Fibroblast of lung (primary cell): ENCODE measurements at regions not wholly inside any gene's neighbourhood (a gene's known extent, or its start where the extent isn't known, plus 50 kb on each side); places are given as distances from the start of the nearest gene placed in this dataset.
"Not testable (repeated sequence)": the region's sequence is repeated elsewhere in the genome, so short reads cannot be mapped to it uniquely, and the experiment has no call there.

Source experiments
- DNase-seq, 2 donors: peaks; one replicate each; pipeline versions ENCODE4 v3.0.0 to v3.0.0-alpha.2; 2010; ENCODE audit warnings: low read depth in 2 of 2
- H2AFZ ChIP-seq: 2 replicates; pipeline ENCODE4 v1.5.1; 2012; ENCODE audit warnings: low read length, control low read depth, inconsistent platforms
- H3K27ac ChIP-seq: 2 replicates; pipeline ENCODE4 v1.5.1; 2011; ENCODE audit warnings: low read length, control low read depth; ENCODE audit not compliant: insufficient read depth
- H3K27me3 ChIP-seq: 2 replicates; pipeline ENCODE4 v1.5.1; 2011; ENCODE audit warnings: mild to moderate bottlenecking, low read length; ENCODE audit not compliant: control insufficient read depth, insufficient read depth
- H3K36me3 ChIP-seq: 2 replicates; pipeline ENCODE4 v1.5.1; 2011; ENCODE audit warnings: low read length; ENCODE audit not compliant: control insufficient read depth, insufficient read depth
- H3K4me1 ChIP-seq: 2 replicates; pipeline ENCODE4 v1.5.1; 2011; ENCODE audit warnings: low read length; ENCODE audit not compliant: control insufficient read depth, insufficient read depth; ENCODE audit errors: extremely low read depth
- H3K4me2 ChIP-seq: 2 replicates; pipeline ENCODE4 v1.5.1; 2011; ENCODE audit warnings: low read length, control low read depth; ENCODE audit not compliant: insufficient read depth; ENCODE audit errors: extremely low read depth
- H3K4me3 ChIP-seq, 4 experiments: fragments of 200-600 bp in 1 of 4; sonication (generic) in 1 of 4; replicated peaks in 1 of 4; 2 replicates each; pipeline ENCODE4 v1.5.1; 2011 to 2016; ENCODE audit warnings: low read length in 4 of 4, low read depth in 3 of 4, mild to moderate bottlenecking in 3 of 4, control low read depth in 2 of 4, inconsistent platforms in 1 of 4, mixed read lengths in 1 of 4; ENCODE audit not compliant: insufficient read depth in 1 of 4; ENCODE audit errors: control extremely low read depth in 1 of 4
- H3K79me2 ChIP-seq: 2 replicates; pipeline ENCODE4 v1.5.1; 2012; ENCODE audit warnings: mild to moderate bottlenecking, low read length, inconsistent platforms; ENCODE audit not compliant: control insufficient read depth, insufficient read depth
- H3K9ac ChIP-seq: 2 replicates; pipeline ENCODE4 v1.5.1; 2011; ENCODE audit warnings: mild to moderate bottlenecking, low read length, control low read depth; ENCODE audit not compliant: insufficient read depth
- H3K9me3 ChIP-seq: 2 replicates; pipeline ENCODE4 v1.5.1; 2012; ENCODE audit warnings: low read depth, low read length; ENCODE audit not compliant: control insufficient read depth, insufficient read depth
- H4K20me1 ChIP-seq: 2 replicates; pipeline ENCODE4 v1.5.1; 2011; ENCODE audit warnings: low read length; ENCODE audit not compliant: control insufficient read depth, insufficient read depth; ENCODE audit errors: extremely low read depth
- EZH2 ChIP-seq: IDR thresholded peaks from 2 replicates; pipeline ENCODE4 v1.5.1; 2012; ENCODE audit warnings: low read length, control low read depth, mild to moderate bottlenecking; ENCODE audit errors: missing control alignments
- TF ChIP-seq, protein P1 (sequence below), 2 donors: IDR thresholded peaks in 1 of 2; conservative IDR thresholded peaks in 1 of 2; 1 replicate in 1 of 2; 2 replicates in 1 of 2; pipeline ENCODE4 v1.5.1; 2011 to 2012; ENCODE audit warnings: low read length in 2 of 2, control low read depth in 1 of 2, inconsistent platforms in 1 of 2, low read depth in 1 of 2, mild to moderate bottlenecking in 1 of 2

DNA sequence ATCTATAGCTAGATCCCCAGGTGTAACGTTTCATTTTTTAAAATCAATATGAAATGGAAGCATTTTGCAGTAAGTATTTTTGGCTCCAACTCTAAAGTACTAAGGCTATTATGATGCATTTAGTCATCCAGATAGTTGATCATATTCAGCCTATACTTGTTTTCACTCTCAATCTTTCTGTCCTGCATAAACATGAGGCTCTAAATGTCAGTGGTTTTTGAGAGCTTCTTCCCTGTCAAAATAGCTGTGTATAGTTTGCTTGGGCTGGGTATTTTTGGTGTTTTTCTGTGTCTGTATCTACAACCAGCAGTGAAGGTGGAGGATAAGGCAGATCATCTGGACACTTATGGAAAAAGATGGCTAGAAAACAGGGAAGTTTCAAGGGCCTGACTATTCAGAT, 128.0 kb downstream of the LRRN1 start:
- H3K27me3 ChIP-seq: no peaks in the 10 kb centered on the region
- no peak overlapping the region for H3K27ac ChIP-seq
- H3K36me3 ChIP-seq: no peaks in the 10 kb centered on the region
- H3K4me2 ChIP-seq: no peak overlapping the region
- no peaks in the 10 kb centered on the region for H4K20me1 ChIP-seq
- no peak overlapping the region for H3K9ac ChIP-seq
- TF ChIP-seq, protein P1, sequence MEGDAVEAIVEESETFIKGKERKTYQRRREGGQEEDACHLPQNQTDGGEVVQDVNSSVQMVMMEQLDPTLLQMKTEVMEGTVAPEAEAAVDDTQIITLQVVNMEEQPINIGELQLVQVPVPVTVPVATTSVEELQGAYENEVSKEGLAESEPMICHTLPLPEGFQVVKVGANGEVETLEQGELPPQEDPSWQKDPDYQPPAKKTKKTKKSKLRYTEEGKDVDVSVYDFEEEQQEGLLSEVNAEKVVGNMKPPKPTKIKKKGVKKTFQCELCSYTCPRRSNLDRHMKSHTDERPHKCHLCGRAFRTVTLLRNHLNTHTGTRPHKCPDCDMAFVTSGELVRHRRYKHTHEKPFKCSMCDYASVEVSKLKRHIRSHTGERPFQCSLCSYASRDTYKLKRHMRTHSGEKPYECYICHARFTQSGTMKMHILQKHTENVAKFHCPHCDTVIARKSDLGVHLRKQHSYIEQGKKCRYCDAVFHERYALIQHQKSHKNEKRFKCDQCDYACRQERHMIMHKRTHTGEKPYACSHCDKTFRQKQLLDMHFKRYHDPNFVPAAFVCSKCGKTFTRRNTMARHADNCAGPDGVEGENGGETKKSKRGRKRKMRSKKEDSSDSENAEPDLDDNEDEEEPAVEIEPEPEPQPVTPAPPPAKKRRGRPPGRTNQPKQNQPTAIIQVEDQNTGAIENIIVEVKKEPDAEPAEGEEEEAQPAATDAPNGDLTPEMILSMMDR (conservative IDR thresholded peaks at IDR 0.05 in 1 of 2, IDR thresholded peaks at IDR 0.05 in 1 of 2; ENCODE audit: low read depth in 1 of 2, low read length in 2 of 2): no peak
- no peak for TF ChIP-seq EZH2
- no peaks in the 10 kb centered on the region for H3K9me3 ChIP-seq
- H3K79me2 ChIP-seq: no peaks in the 10 kb centered on the region
- no peaks in the 10 kb centered on the region for H3K4me1 ChIP-seq
- DNase-seq: no peak
- no peak overlapping the region for H2AFZ ChIP-seq
- H3K4me3 ChIP-seq: no peak overlapping the region

DNA sequence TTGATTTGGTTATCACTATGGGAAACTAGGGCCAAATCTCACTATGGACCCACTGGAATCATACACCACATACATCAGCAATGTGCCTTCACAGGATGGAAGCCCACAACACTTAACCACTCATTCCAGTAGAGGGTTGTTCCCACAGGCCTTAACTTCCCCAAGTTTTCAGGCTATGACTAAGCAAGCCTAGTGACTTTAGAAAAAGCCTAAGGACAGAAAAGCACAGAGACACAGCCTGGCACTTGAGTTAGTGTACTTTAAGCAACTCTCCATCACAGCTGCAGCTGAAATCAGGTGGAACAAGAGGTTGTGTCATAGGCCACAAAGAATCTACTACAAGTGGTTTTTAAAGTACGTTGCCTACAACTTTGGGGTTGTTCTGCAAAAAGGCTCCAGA, 128.7 kb downstream of the LRRN1 start:
- TF ChIP-seq, protein P1 (conservative IDR thresholded peaks at IDR 0.05 in 1 of 2, IDR thresholded peaks at IDR 0.05 in 1 of 2; ENCODE audit: low read depth in 1 of 2, low read length in 2 of 2): no peak
- TF ChIP-seq EZH2: no peak
- no peak overlapping the region for H3K9ac ChIP-seq
- H3K4me2 ChIP-seq: no peak overlapping the region
- H4K20me1 ChIP-seq: no peaks in the 10 kb centered on the region
- no peak overlapping the region for H3K27ac ChIP-seq
- no peak for DNase-seq
- H3K9me3 ChIP-seq: no peaks in the 10 kb centered on the region
- H3K27me3 ChIP-seq: no peaks in the 10 kb centered on the region
- H3K79me2 ChIP-seq: no peaks in the 10 kb centered on the region
- no peaks in the 10 kb centered on the region for H3K36me3 ChIP-seq
- no peak overlapping the region for H3K4me3 ChIP-seq
- no peaks in the 10 kb centered on the region for H3K4me1 ChIP-seq
- H2AFZ ChIP-seq: no peak overlapping the region

DNA sequence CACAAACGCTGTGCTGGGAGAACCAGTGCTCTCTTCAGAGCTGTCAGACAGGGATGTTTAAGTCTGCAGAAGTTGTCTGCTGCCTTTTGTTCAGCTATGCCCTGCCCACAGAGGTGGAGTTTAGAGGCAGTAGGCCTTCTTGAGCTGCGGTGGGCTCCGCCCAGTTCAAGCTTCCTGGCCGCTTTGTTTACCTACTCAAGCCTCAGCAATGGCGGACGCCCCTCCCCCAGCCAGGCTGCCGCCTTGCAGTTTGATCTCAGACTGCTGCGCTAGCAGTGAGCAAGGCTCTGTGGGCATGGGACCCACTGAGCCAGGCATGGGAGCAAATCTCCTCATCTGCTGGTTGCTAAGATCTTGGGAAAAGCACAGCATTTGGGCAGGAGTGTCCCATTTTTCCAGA, 142.1 kb downstream of the LRRN1 start:
- H3K79me2 ChIP-seq, H3K27ac ChIP-seq, H3K9me3 ChIP-seq, H3K9ac ChIP-seq, DNase-seq, H3K4me1 ChIP-seq, H3K27me3 ChIP-seq, H3K4me3 ChIP-seq, H3K4me2 ChIP-seq, H2AFZ ChIP-seq, H3K36me3 ChIP-seq, H4K20me1 ChIP-seq: not testable (repeated sequence)

DNA sequence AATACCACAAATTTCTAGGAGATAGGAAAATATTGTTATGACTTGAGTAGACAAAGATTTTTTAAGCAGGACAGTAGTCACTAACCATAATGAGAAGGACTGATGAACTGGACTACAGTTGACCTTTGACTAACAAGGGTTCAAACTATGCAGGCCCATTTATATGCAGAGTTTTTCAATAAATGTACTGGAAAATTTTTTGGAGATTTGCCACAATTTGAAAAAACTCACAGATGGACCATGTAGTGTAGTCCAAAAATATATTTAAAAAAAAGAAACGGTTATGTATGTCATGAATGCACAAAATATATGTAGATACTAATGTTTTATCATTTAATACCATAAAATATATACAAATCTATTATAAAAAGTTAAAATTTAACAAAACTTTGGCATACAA, 151.8 kb downstream of the LRRN1 start:
- TF ChIP-seq, protein P1 (conservative IDR thresholded peaks at IDR 0.05 in 1 of 2, IDR thresholded peaks at IDR 0.05 in 1 of 2; ENCODE audit: low read depth in 1 of 2, low read length in 2 of 2): no peak
- no peak for TF ChIP-seq EZH2
- no peaks in the 10 kb centered on the region for H3K79me2 ChIP-seq
- H4K20me1 ChIP-seq: no peaks in the 10 kb centered on the region
- no peak for DNase-seq
- no peak overlapping the region for H3K27ac ChIP-seq
- H3K4me1 ChIP-seq: no peaks in the 10 kb centered on the region
- no peak overlapping the region for H3K4me3 ChIP-seq
- no peak overlapping the region for H2AFZ ChIP-seq
- no peaks in the 10 kb centered on the region for H3K9me3 ChIP-seq
- no peak overlapping the region for H3K4me2 ChIP-seq
- no peak overlapping the region for H3K9ac ChIP-seq
- no peaks in the 10 kb centered on the region for H3K36me3 ChIP-seq
- no peaks in the 10 kb centered on the region for H3K27me3 ChIP-seq
